Fibroblast of pulmonary artery (primary cell): ENCODE measurements at regions not wholly inside any gene's neighbourhood (a gene's known extent, or its start where the extent isn't known, plus 50 kb on each side); places are given as distances from the start of the nearest gene placed in this dataset.
A peak's percentile ranks its signal among the peaks of the same experiment; 100 is the strongest.

Source experiments
- DNase-seq: peaks from one replicate; pipeline ENCODE4 v3.0.0-alpha.2; 2010; ENCODE audit warnings: low read depth
- H3K4me3 ChIP-seq: replicated peaks from 2 replicates; pipeline ENCODE4 v1.5.1; 2011; ENCODE audit warnings: low read depth, mild to moderate bottlenecking, control low read depth, low read length, moderate library complexity
- TF ChIP-seq, protein P1 (sequence below): IDR thresholded peaks from 2 replicates; pipeline ENCODE4 v1.5.1; 2011; ENCODE audit warnings: mild to moderate bottlenecking, control low read depth, low read length, inconsistent platforms; ENCODE audit errors: missing control alignments

- TF ChIP-seq, protein P1, sequence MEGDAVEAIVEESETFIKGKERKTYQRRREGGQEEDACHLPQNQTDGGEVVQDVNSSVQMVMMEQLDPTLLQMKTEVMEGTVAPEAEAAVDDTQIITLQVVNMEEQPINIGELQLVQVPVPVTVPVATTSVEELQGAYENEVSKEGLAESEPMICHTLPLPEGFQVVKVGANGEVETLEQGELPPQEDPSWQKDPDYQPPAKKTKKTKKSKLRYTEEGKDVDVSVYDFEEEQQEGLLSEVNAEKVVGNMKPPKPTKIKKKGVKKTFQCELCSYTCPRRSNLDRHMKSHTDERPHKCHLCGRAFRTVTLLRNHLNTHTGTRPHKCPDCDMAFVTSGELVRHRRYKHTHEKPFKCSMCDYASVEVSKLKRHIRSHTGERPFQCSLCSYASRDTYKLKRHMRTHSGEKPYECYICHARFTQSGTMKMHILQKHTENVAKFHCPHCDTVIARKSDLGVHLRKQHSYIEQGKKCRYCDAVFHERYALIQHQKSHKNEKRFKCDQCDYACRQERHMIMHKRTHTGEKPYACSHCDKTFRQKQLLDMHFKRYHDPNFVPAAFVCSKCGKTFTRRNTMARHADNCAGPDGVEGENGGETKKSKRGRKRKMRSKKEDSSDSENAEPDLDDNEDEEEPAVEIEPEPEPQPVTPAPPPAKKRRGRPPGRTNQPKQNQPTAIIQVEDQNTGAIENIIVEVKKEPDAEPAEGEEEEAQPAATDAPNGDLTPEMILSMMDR, result no peak
- DNase-seq, result no peak
- H3K4me3 ChIP-seq, result no peak overlapping the region
These were observed 532.2 kb upstream of the TUSC1 start for GRCh38 chr9:26210338-26210851.

DNA sequence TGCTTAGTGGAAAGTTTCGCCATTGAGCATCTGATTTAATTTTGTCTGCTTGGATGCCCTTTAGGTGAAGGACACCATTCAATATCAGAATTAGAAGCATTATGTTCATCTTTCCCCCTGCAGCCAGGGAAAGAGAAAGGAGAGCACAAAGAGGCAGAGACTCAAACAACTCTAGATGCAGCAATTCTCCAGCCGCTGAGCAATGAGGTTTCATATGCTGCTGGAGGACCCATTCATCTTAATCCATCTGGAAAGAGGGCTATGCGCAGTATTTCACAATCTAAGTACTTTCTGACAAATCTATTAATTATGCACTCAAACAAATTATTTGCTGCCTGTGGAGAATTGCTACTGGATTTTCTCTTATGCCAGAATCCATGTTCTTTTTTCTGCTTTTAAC is 527.0 kb upstream of the TUSC1 start:
- TF ChIP-seq, protein P1, result no peak
- peak; percentile 5 for DNase-seq

DNA sequence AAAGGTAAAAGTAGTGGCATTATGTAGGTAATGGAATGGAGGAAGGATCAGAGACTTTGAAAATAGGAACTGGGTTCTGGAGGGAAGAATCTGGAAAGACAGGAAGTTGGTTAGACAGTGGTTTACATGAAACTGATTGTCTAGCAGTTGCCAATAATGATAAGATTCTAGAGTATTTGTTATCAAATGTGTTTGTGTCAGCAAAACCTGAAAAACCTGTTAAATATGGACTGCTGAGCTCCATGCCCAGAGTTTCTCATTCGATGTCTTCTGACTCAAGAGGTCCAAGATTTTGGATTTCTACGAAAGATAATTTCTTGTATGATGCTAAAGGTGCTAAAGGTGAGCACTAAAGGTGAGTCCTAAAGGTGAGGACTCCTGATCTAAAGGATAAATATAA is 515.0 kb upstream of the TUSC1 start:
- TF ChIP-seq, protein P1, result no peak
- no peak overlapping the region for H3K4me3 ChIP-seq
- no peak for DNase-seq

More for the DNA sequence above, 527.0 kb upstream of the TUSC1 start:
- H3K4me3 ChIP-seq, result no peak overlapping the region

GRCh38 chr9:26191711-26192110 is 513.5 kb upstream of the TUSC1 start:
- no peak overlapping the region for H3K4me3 ChIP-seq
- TF ChIP-seq, protein P1, result no peak
- no peak for DNase-seq

DNA sequence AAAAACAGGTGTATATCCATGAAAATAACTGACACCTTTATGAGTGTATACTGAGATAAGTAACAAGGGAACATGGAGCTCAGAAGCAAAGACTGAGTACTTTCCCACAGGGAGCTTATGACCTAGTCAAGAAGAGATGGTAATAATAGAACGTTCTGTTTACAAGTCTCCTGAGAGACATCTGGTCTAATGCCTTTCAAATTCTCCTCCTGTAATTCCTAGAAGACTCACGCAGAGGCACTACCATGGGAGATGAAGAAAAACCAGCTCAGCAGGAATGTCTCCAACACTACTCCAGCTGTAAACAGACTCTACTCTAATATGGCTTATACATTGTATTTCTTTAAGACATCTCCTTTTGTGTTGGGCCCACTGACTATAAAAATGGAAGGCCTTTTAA is 503.6 kb upstream of the TUSC1 start:
- DNase-seq, result no peak
- TF ChIP-seq, protein P1, result no peak
- H3K4me3 ChIP-seq, result no peak overlapping the region

GRCh38 chr9:26176628-26177027 is 498.4 kb upstream of the TUSC1 start:
- TF ChIP-seq, protein P1, result no peak
- H3K4me3 ChIP-seq, result no peak overlapping the region
- no peak for DNase-seq

DNA sequence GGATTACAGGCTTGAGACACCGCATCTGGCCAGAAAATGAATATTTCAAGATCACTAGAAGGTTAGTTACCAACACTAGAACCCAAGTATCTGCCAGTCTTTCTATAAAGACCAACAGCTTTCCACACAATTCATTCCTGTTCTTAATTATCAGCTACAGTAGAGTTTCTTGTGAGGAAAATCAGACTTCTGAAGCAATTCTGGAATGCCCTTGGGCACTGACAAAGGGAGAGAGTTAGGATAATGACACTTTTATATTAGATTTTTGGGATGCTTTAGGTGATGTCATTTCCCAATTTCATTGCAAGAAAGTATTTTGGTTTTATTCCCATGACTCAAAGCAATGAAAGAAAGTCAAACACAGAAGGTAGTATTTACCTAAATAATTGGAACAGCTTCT is 497.0 kb upstream of the TUSC1 start:
- DNase-seq, result no peak
- H3K4me3 ChIP-seq, result no peak overlapping the region
- TF ChIP-seq, protein P1, result no peak
